ENCODE measurements at regions not wholly inside any gene's neighbourhood (a gene's known extent, or its start where the extent isn't known, plus 50 kb on each side); places are given as distances from the start of the nearest gene placed in this dataset.

- DNase-seq (ENCODE audit: low read depth), result no peak
- no peak for TF ChIP-seq CTCF (IDR thresholded peaks at IDR 0.05; ENCODE audit: insufficient read depth, low read length)
- H3K4me3 ChIP-seq (ENCODE audit: low read depth, low read length), result no peak overlapping the region
Observed at GRCh38 chr19:31611046-31611877, 262.0 kb upstream of the TSHZ3 start.

- TF ChIP-seq CTCF (IDR thresholded peaks at IDR 0.05; ENCODE audit: insufficient read depth, low read length), result no peak
- H3K4me3 ChIP-seq (ENCODE audit: low read depth, low read length), result no peak overlapping the region
- DNase-seq (ENCODE audit: low read depth), result no peak
Observed at GRCh38 chr19:31612873-31613272, 263.6 kb upstream of the TSHZ3 start.

GRCh38 chr19:31613683-31614219 is 264.5 kb upstream of the TSHZ3 start:
- no peak for TF ChIP-seq CTCF (IDR thresholded peaks at IDR 0.05; ENCODE audit: insufficient read depth, low read length)
- DNase-seq (ENCODE audit: low read depth), result no peak

GRCh38 chr19:31616031-31616430 is 266.8 kb upstream of the TSHZ3 start:
- TF ChIP-seq CTCF (IDR thresholded peaks at IDR 0.05; ENCODE audit: insufficient read depth, low read length), result no peak
- no peak overlapping the region for H3K4me3 ChIP-seq (ENCODE audit: low read depth, low read length)
- no peak for DNase-seq (ENCODE audit: low read depth)

More at GRCh38 chr19:31613683-31614219, 264.5 kb upstream of the TSHZ3 start:
- no peak overlapping the region for H3K4me3 ChIP-seq (ENCODE audit: low read depth, low read length)

- H3K4me3 ChIP-seq (ENCODE audit: low read depth, low read length), result no peak overlapping the region
- no peak for DNase-seq (ENCODE audit: low read depth)
- no peak for TF ChIP-seq CTCF (IDR thresholded peaks at IDR 0.05; ENCODE audit: insufficient read depth, low read length)
Observed at GRCh38 chr19:31617010-31617585, 267.9 kb upstream of the TSHZ3 start.

- no peak overlapping the region for H3K4me3 ChIP-seq (ENCODE audit: low read depth, low read length)
- TF ChIP-seq CTCF (IDR thresholded peaks at IDR 0.05; ENCODE audit: insufficient read depth, low read length), result no peak
- DNase-seq (ENCODE audit: low read depth), result no peak
Observed at GRCh38 chr19:31625056-31625455, 275.8 kb upstream of the TSHZ3 start.
